Neural cell (in vitro differentiated cells): ENCODE measurements at regions not wholly inside any gene's neighbourhood (a gene's known extent, or its start where the extent isn't known, plus 50 kb on each side); places are given as distances from the start of the nearest gene placed in this dataset.

ENCODE experiments used
- RAD21 ChIP-seq: fragments of 450-650 bp; conservative IDR thresholded peaks from 2 replicates; pipeline ENCODE4 v1.6.1; 2014; ENCODE audit warnings: antibody characterized with exemption, mild to moderate bottlenecking, moderate library complexity
- TF ChIP-seq, protein P1 (sequence below): fragments of 450-650 bp; IDR thresholded peaks from 2 replicates; pipeline ENCODE4 v1.5.1; 2014; ENCODE audit warnings: antibody characterized with exemption, mild to moderate bottlenecking, moderate library complexity; ENCODE audit not compliant: poor library complexity, severe bottlenecking

DNA sequence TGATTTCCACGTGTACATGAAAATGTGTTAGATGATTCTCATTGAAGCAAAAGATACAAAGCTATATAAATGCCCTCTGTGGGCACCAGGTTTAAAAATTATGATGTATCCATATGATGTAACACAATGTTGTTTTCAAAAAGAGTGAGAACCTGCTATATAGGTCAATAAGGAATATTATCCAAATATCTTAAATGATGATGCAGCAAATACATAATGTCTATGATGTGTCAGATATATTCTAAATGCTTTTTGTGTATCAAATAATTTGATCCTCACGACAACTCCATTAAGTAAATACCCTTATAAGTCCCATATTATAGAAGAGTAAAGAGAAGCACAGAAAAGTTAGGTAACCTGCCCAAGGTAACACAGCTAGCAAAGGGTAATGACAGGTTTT, 393.0 kb upstream of the DCN start:
- TF ChIP-seq, protein P1, sequence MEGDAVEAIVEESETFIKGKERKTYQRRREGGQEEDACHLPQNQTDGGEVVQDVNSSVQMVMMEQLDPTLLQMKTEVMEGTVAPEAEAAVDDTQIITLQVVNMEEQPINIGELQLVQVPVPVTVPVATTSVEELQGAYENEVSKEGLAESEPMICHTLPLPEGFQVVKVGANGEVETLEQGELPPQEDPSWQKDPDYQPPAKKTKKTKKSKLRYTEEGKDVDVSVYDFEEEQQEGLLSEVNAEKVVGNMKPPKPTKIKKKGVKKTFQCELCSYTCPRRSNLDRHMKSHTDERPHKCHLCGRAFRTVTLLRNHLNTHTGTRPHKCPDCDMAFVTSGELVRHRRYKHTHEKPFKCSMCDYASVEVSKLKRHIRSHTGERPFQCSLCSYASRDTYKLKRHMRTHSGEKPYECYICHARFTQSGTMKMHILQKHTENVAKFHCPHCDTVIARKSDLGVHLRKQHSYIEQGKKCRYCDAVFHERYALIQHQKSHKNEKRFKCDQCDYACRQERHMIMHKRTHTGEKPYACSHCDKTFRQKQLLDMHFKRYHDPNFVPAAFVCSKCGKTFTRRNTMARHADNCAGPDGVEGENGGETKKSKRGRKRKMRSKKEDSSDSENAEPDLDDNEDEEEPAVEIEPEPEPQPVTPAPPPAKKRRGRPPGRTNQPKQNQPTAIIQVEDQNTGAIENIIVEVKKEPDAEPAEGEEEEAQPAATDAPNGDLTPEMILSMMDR = no peak
- TF ChIP-seq RAD21 = no peak
